Adrenal gland (tissue), 9 donors: ENCODE measurements at regions not wholly inside any gene's neighbourhood (a gene's known extent, or its start where the extent isn't known, plus 50 kb on each side); places are given as distances from the start of the nearest gene placed in this dataset.
A peak's percentile ranks its signal among the peaks of the same experiment; 100 is the strongest.

Experiments used
- DNase-seq, 7 donors: peaks; one replicate each; pipeline ENCODE4 v3.0.0-alpha.2; 2019 to 2020
- H3K27ac ChIP-seq, 5 donors: fragments of 200-600 bp; sonication (generic) in 4 of 5; 1 replicate in 3 of 5; 2 replicates in 2 of 5; pipeline versions ENCODE4 v1.5.1 to v1.8.0; 2016 to 2020; ENCODE audit warnings: mild to moderate bottlenecking in 1 of 5
- H3K27me3 ChIP-seq: fragments of 200-600 bp; 2 replicates; pipeline ENCODE4 v1.8.0; 2021
- H3K36me3 ChIP-seq, 2 donors: fragments of 200-600 bp; replicated peaks in 1 of 2; 1 replicate in 1 of 2; 2 replicates in 1 of 2; pipeline versions ENCODE4 v1.5.1 to v1.8.0; 2018 to 2022
- H3K4me1 ChIP-seq, 2 donors: fragments of 200-600 bp; replicated peaks in 1 of 2; 1 replicate in 1 of 2; 2 replicates in 1 of 2; pipeline versions ENCODE4 v1.5.1 to v1.8.0; 2018 to 2021
- H3K4me3 ChIP-seq, 4 donors: fragments of 200-600 bp; sonication (generic) in 3 of 4; one replicate each; pipeline ENCODE4 v1.5.1; 2016 to 2018
- H3K9me3 ChIP-seq, 3 donors: fragments of 200-600 bp; sonication (generic) in 1 of 3; replicated peaks in 1 of 3; 1 replicate in 2 of 3; 2 replicates in 1 of 3; pipeline versions ENCODE4 v1.5.1 to v1.8.0; 2016 to 2021
- CTCF ChIP-seq, 6 experiments: fragments of 450-650 bp in 4 of 6; fragments of 200-600 bp in 2 of 6; sonication (generic) in 1 of 6; IDR thresholded peaks; 1 replicate in 5 of 6; 2 replicates in 1 of 6; pipeline versions ENCODE4 v1.5.1 to v1.8.0; 2016 to 2021; ENCODE audit warnings: antibody characterized with exemption in 6 of 6, mild to moderate bottlenecking in 2 of 6, moderate library complexity in 1 of 6
- POLR2A ChIP-seq, 2 donors: fragments of 450-650 bp; IDR thresholded peaks; one replicate each; pipeline ENCODE4 v1.6.1; 2017; ENCODE audit warnings: antibody characterized with exemption in 2 of 2, mild to moderate bottlenecking in 2 of 2, moderate library complexity in 1 of 2
- WGBS, 4 donors: extraction: QIAGEN DNeasy Blood & Tissue Kit in 2 of 4; methylation state at CpG; one replicate each; pipeline versions ENCODE4 v1.1.5 to v1.1.7; 2013 to 2017; 5-methylcytosine and 5-hydroxymethylcytosine counted together
- intact Hi-C, 2 donors: fragments of 100-400 bp; cut with DNase I; formaldehyde crosslinking; loops; one replicate each; pipeline versions ENCODE4 v1.14.1 to v1.15.0; 2022 to 2023
- donor health status: healthy with polysubstance abuse.
- donor health status: Bipolar disorder and iron deficiency.
- donor health status: DM: yes; HTN: yes; CAD: no.
- donor health status: DM: no; HTN: no; CAD: no.
- donor health status: DM: no; HTN: no; CAD: no.

- Histone ChIP-seq H3K36me3 (no peaks in the 10 kb centered on the region), H3K9me3 (no peaks in the 10 kb centered on the region), H3K4me1 (peaks cover 0 to 3% of the 10 kb centered on the region in 2 donors), H3K4me3 (no peak overlapping the region), H3K27me3 (no peaks in the 10 kb centered on the region), H3K27ac (no peak overlapping the region)
- intact Hi-C loops = no loop called here
- no peak for DNase-seq
- WGBS, 4 donors = 89 to 100% (median 94%) methylated on average over 3 to 4 of the region's 4 CpGs
- TF ChIP-seq CTCF (IDR thresholded peaks at IDR 0.05) (no peak), POLR2A (IDR thresholded peaks at IDR 0.05) (no peak)
Measured at GRCh38 chr11:10396771-10397170, 58.3 kb upstream of the AMPD3 start.

GRCh38 chr11:10397226-10397987 lies 57.7 kb upstream of the AMPD3 start:
- no peaks in the 10 kb centered on the region for H3K36me3 ChIP-seq
- no peak for TF ChIP-seq CTCF (IDR thresholded peaks at IDR 0.05)
- no peak for TF ChIP-seq POLR2A (IDR thresholded peaks at IDR 0.05)
- intact Hi-C loops = no loop called here

GRCh38 chr11:10398525-10398924 lies 56.5 kb upstream of the AMPD3 start:
- TF ChIP-seq POLR2A (IDR thresholded peaks at IDR 0.05) (no peak), CTCF (IDR thresholded peaks at IDR 0.05) (no peak)
- H3K27ac ChIP-seq = no peak overlapping the region
- WGBS, 4 donors = 14 to 24% (median 19%) methylated on average over 3 to 4 of the region's 4 CpGs; no CpG with 5 or more reads in 1 of the 4 donors
- H3K9me3 ChIP-seq = no peaks in the 10 kb centered on the region
- H3K4me1 ChIP-seq = peaks cover 0 to 3% of the 10 kb centered on the region in 2 donors
- intact Hi-C loops = no loop called here
- H3K4me3 ChIP-seq = no peak overlapping the region
- H3K36me3 ChIP-seq = no peaks in the 10 kb centered on the region
- DNase-seq = peak in 2 of 7 donors; percentile 41 to 53
- H3K27me3 ChIP-seq = no peaks in the 10 kb centered on the region

More at GRCh38 chr11:10397226-10397987, 57.7 kb upstream of the AMPD3 start:
- H3K4me3 ChIP-seq = no peak overlapping the region
- no peaks in the 10 kb centered on the region for H3K27me3 ChIP-seq
- peaks cover 0 to 3% of the 10 kb centered on the region in 2 donors for H3K4me1 ChIP-seq
- no peaks in the 10 kb centered on the region for H3K9me3 ChIP-seq
- H3K27ac ChIP-seq = no peak overlapping the region
- DNase-seq = no peak
- WGBS, 4 donors = 70 to 81% (median 78%) methylated on average over 7 of the region's 7 CpGs

- WGBS, 4 donors = 71 to 94% (median 82%) methylated on average over 1 of the region's 1 CpG
- H3K4me3 ChIP-seq = no peak overlapping the region
- no peaks in the 10 kb centered on the region for H3K36me3 ChIP-seq
- H3K4me1 ChIP-seq = peaks cover 0 to 6% of the 10 kb centered on the region in 2 donors
- no peak for TF ChIP-seq POLR2A (IDR thresholded peaks at IDR 0.05)
- DNase-seq = no peak
- H3K27ac ChIP-seq = peak overlapping the region in 1 of 5 donors; percentile 51
- H3K27me3 ChIP-seq = no peaks in the 10 kb centered on the region
- intact Hi-C loops = no loop called here
- H3K9me3 ChIP-seq = no peaks in the 10 kb centered on the region
Measured at GRCh38 chr11:10400856-10401255, 54.2 kb upstream of the AMPD3 start.

- Histone ChIP-seq H3K27me3 (no peaks in the 10 kb centered on the region), H3K9me3 (no peaks in the 10 kb centered on the region), H3K36me3 (no peaks in the 10 kb centered on the region), H3K27ac (peak overlapping the region in 1 of 5 donors; percentile 51), H3K4me1 (peaks cover 1 to 10% of the 10 kb centered on the region in 2 donors), H3K4me3 (no peak overlapping the region)
- WGBS, 4 donors = 66 to 82% (median 74%) methylated on average over 3 of the region's 3 CpGs
- intact Hi-C loops = no loop called here
- peak in 1 of 7 donors; percentile 43 for DNase-seq
- TF ChIP-seq CTCF (IDR thresholded peaks at IDR 0.05) (no peak), POLR2A (IDR thresholded peaks at IDR 0.05) (no peak)
Measured at GRCh38 chr11:10401256-10401655, 53.8 kb upstream of the AMPD3 start.
